OCI-LY1 (cell line): ENCODE measurements at regions not wholly inside any gene's neighbourhood (a gene's known extent, or its start where the extent isn't known, plus 50 kb on each side); places are given as distances from the start of the nearest gene placed in this dataset.

ENCODE experiments used
- EZH2 ChIP-seq: fragments of 200-600 bp; sonication (generic), shearing (Covaris generic); IDR thresholded peaks from 2 replicates; pipeline ENCODE4 v1.8.0; 2017; ENCODE audit warnings: borderline replicate concordance, mixed run types, mild to moderate bottlenecking, antibody characterized with exemption, low read length, moderate library complexity, mixed read lengths
- TF ChIP-seq, protein P1 (sequence below): fragments of 200-600 bp; sonication (generic), shearing (Covaris generic); IDR thresholded peaks from 2 replicates; pipeline ENCODE4 v1.5.1; 2017; ENCODE audit warnings: mild to moderate bottlenecking, antibody characterized with exemption, low read length, moderate library complexity, mixed read lengths

DNA sequence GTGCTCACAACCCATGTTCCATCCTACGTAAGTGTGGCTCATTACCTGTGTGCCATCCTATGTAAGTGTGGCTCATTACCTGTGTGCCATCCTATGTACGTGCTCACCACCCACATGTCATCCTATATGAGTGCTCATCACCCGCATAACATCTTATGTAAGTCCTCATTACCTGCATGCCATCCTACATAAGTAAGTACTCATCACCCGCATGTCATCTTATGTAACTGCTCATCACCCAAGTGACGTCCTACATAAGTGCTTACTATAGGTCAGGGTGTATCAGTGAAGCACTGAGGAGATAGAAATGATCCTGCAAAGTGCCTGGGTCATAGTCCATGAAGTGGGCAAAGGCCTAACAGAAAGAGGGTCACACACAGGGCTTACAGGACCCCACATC lies 93.1 kb downstream of the AXIN2 start:
- TF ChIP-seq, protein P1, sequence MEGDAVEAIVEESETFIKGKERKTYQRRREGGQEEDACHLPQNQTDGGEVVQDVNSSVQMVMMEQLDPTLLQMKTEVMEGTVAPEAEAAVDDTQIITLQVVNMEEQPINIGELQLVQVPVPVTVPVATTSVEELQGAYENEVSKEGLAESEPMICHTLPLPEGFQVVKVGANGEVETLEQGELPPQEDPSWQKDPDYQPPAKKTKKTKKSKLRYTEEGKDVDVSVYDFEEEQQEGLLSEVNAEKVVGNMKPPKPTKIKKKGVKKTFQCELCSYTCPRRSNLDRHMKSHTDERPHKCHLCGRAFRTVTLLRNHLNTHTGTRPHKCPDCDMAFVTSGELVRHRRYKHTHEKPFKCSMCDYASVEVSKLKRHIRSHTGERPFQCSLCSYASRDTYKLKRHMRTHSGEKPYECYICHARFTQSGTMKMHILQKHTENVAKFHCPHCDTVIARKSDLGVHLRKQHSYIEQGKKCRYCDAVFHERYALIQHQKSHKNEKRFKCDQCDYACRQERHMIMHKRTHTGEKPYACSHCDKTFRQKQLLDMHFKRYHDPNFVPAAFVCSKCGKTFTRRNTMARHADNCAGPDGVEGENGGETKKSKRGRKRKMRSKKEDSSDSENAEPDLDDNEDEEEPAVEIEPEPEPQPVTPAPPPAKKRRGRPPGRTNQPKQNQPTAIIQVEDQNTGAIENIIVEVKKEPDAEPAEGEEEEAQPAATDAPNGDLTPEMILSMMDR: no peak
- no peak for TF ChIP-seq EZH2
